ENCODE measurements at regions not wholly inside any gene's neighbourhood (a gene's known extent, or its start where the extent isn't known, plus 50 kb on each side); places are given as distances from the start of the nearest gene placed in this dataset.

DNA sequence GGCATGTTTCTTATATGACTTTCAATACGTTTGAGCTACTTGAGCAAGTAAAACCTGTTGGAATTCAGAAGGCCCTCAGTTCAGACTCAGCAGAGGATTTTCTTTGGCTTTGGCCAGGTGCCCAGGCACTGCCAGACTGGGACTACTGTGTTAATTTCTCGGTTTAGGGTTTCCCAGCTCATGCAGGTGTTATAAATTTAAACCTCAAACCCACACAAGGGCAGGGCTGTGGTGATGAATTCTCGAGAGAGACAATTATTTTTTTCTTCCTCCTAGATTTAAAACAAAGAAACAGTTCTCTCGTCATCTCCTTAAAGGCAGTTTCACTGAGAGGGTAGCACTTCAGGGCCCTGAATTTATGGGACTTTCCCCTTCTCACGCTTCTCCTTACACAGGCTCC lies 406.0 kb upstream of the PIK3R1 start:
- TF ChIP-seq, protein P1, sequence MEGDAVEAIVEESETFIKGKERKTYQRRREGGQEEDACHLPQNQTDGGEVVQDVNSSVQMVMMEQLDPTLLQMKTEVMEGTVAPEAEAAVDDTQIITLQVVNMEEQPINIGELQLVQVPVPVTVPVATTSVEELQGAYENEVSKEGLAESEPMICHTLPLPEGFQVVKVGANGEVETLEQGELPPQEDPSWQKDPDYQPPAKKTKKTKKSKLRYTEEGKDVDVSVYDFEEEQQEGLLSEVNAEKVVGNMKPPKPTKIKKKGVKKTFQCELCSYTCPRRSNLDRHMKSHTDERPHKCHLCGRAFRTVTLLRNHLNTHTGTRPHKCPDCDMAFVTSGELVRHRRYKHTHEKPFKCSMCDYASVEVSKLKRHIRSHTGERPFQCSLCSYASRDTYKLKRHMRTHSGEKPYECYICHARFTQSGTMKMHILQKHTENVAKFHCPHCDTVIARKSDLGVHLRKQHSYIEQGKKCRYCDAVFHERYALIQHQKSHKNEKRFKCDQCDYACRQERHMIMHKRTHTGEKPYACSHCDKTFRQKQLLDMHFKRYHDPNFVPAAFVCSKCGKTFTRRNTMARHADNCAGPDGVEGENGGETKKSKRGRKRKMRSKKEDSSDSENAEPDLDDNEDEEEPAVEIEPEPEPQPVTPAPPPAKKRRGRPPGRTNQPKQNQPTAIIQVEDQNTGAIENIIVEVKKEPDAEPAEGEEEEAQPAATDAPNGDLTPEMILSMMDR (IDR thresholded peaks at IDR 0.05), result no peak
- TF ChIP-seq POLR2A (IDR thresholded peaks at IDR 0.05), result no peak
